GM12892 (cell line): ENCODE measurements at regions not wholly inside any gene's neighbourhood (a gene's known extent, or its start where the extent isn't known, plus 50 kb on each side); places are given as distances from the start of the nearest gene placed in this dataset.
"Not testable (repeated sequence)": the region's sequence is repeated elsewhere in the genome, so short reads cannot be mapped to it uniquely, and the experiment has no call there.

Experiments
- DNase-seq: peaks from one replicate; pipeline ENCODE4 v3.0.0; 2011; ENCODE audit not compliant: insufficient read length
- FAIRE-seq: peaks from 2 replicates; lab custom pipeline; 2011; peaks lifted over from hg19 to GRCh38; lab: Jason Lieb, UNC
- POLR2A ChIP-seq: IDR thresholded peaks from 2 replicates; pipeline ENCODE4 v1.6.1; 2011; ENCODE audit warnings: low read depth, low read length, control low read depth
- POLR2AphosphoS5 ChIP-seq: IDR thresholded peaks from 2 replicates; pipeline ENCODE4 v1.6.1; 2011; ENCODE audit warnings: low read depth, low read length, control low read depth
- TAF1 ChIP-seq: IDR thresholded peaks from 2 replicates; pipeline ENCODE4 v1.6.1; 2011; ENCODE audit warnings: low read depth, mild to moderate bottlenecking, control low read depth, low read length, borderline replicate concordance

DNA sequence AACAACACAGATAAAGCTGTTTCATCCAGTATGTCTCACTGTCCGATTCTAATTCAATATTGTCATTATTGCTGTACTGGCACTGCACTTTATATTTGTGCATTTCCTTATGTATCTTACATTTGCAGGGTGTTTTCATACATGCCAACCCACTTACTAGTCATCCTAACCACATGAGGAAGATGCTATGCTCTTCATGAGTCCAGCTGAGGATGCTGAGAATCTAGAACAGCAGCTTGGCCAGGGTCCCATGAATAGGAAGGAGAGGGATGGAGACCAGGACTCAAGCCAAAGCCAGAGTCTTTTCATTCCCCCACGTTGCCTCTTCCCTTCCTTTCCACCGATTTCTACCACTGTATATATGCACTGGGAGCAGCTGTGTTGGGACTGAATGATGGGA lies 292.8 kb upstream of the KLF4 start:
- FAIRE-seq (no peak), DNase-seq (no peak)
- TF ChIP-seq POLR2A (no peak), TAF1 (no peak), POLR2AphosphoS5 (no peak)

DNA sequence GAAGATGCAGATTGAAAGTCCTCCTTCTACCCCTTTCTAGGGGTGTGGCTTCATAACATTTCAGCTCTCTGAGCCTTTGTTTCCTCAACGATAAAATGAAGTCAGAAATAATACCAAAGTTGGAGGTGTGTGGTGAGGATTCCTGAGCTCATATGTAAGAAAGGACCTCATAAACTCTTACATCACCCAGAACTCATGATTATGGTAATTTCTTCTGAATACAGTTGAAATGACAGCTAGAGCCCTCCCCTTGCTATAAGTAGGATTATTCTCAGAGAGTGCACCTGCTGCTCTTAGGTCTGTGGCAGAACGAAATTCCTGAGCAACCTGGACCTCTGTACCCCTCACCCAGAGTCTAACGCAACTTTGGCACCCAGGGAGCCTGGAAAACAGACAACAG lies 291.4 kb upstream of the KLF4 start:
- TF ChIP-seq TAF1 (no peak), POLR2AphosphoS5 (no peak), POLR2A (no peak)
- no peak for FAIRE-seq
- DNase-seq = no peak

DNA sequence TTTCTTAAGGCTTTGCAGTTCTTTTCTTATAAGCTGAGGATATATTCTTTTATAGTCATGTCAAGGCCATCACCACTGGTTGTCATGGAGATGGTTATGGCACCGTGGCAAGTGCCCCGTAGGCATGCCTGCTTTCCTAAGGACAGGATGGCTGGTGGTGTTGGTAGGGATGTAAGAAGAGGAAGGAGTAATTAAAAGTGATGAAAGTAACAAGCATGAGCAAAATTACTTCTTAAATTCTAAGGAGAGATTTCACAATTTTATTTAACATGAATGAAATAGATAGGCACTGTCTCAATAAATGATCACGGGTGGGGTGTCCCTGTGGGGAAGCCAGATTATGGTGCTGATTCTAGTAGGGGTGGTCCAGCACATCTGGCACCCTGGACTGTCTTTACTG lies 290.2 kb upstream of the KLF4 start:
- FAIRE-seq = no peak
- no peak for DNase-seq
- TF ChIP-seq TAF1 (no peak), POLR2AphosphoS5 (no peak)

DNA sequence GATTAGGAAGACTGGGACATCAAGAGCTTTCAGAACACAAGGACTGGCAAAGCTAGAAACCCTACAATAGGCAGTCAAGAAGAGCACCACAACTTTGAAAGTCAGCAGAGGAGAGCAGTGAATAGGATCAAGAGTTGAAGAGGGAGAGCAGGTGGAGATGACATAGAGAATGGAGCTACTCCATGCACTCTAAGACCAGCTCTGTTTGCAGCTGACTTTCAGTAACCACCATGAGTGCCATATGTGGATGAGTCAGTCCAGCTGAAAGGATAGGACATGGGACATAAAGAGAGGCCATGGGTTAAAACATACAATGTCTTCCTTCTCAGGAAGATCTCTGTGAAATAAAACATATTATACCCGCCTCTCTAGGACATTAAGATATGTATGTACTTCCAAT lies 289.1 kb upstream of the KLF4 start:
- FAIRE-seq (no peak), DNase-seq (no peak)
- TF ChIP-seq TAF1 = no peak
- no peak for TF ChIP-seq POLR2AphosphoS5
- no peak for TF ChIP-seq POLR2A

DNA sequence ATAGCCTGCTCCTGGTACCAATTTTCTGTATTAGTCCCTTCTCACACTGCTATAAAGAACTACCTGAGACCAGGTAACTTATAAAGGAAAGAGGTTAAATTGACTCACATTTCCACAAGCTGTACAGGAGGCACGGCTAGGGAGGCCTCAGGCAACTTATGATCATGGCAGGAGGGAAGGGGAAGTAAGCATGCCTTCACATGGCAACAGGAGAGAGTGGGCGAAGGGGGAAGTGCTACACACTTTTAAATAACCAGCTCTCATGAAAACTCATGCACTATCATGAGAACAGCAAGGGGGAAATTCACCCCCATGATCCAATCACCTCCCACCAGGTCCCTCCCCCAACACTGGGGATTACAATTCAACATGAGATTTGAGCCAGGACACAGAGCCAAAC lies 284.5 kb upstream of the KLF4 start:
- not testable (repeated sequence) for DNase-seq, FAIRE-seq

DNA sequence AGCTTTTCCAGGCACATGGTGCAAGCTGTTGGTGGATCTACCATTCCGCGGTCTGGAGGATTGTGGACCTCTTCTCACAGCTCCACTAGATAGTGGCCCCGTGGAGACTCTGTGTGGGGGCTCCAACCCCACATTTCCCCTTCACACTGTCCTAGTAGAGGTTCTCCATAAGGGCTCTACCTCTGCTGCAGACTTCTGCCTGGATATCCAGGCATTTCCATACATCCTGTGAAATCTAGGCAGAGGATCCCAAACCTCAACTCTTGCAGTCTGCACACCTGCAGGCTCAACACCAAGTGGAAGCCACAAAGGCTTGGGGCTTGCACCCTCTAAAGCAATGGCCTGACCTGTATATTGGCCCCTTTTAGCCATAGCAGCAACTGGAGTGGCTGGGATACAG lies 283.4 kb upstream of the KLF4 start:
- no peak for DNase-seq
- FAIRE-seq = no peak
- TF ChIP-seq TAF1 (no peak), POLR2A (no peak), POLR2AphosphoS5 (no peak)

DNA sequence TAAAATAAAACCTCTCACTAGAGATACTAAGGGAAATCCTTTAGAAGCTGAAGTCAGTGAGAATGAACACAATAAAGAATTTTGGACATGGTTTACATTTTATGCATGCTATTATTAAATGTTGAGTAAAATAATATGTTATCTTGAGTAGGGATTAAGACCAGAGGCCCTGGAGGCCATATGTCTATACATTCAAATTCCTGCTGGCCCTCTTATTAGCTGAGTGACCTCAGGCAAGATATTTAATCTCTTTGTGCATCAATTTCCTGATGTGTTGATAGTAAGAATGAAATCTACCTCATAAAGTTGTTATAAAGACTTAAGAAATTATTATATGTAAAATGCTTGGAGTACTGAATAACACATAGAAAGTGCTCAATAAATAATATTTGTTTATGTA lies 281.1 kb upstream of the KLF4 start:
- TF ChIP-seq POLR2AphosphoS5 = no peak
- TF ChIP-seq TAF1 = no peak
- no peak for TF ChIP-seq POLR2A
- FAIRE-seq (no peak), DNase-seq (no peak)

DNA sequence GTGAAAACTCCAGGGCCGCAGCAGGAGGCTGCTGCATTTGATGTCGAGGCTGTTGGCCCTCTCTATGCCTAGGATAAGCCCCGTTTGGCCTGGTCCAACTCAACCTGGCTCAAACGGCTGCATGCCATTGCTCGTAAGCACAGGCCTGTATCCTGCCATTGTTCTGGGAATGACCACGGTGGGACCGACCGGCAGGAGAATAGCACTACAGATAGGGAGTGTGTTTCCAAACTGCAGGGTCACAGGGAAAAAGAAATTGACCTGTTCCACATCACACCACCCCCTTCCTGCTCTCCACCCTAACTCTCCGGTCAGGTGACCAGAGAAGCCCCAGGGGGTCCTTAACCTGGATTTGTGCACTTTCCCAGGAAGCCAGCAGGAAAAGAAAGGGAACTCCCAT lies 278.7 kb upstream of the KLF4 start:
- FAIRE-seq (no peak), DNase-seq (no peak)
- TF ChIP-seq TAF1 = no peak

DNA sequence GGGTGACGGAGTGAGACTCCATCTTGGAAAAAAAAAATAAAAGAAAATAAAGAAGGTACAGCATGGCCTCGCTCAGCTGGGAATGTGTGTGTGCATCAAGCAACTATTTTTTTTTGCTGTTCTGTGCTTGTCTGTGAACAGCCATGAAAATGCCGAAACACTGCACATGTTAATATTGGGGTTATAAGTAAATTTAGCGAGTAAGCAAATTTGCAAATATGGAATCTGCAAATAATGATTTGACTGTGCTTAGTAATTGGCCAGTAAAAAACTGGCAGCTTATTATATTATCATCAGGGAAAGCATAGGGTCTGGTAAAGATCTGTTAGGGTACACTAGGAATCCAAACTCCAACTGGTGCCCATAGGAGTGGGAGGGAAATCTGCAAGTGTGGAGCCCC lies 278.1 kb upstream of the KLF4 start:
- DNase-seq (no peak), FAIRE-seq (no peak)
- TF ChIP-seq POLR2AphosphoS5 (no peak), TAF1 (no peak), POLR2A (no peak)

DNA sequence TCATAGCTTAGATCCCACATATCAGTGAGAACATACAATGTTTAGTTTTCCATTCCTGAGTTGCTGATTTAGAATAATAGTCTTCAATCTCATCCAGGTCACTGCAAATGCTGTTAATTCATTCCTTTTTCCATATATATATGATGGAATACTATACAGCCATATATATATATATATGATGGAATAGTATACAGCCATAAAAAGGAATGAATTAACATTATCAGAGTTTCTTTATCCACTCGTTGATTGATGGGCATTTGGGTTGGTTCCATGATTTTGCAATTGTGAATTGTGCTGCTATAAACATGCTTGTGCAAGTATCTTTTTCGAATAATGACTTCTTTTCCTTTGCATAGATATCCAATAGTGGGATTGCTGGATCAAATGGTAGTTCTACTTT lies 273.9 kb upstream of the KLF4 start:
- DNase-seq, FAIRE-seq: not testable (repeated sequence)

DNA sequence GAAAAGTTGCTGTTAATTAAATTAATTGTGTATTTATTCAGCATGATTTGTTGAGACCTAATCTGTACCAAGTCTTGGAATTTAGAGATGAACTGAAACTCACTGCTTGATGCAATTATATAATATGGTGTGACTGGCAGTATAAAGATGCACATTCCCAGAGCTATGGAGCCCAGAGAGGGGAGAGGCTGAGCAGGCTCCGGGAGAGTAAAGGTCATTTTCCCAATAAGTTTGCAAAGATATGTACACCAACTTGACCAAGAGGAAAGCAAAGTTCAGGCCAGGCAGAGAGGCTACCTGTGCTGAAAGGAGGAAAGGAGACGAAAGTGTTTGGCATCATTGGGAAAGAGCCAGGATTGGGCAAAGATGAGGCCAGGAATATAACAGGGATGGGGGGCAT lies 271.7 kb upstream of the KLF4 start:
- FAIRE-seq = no peak

DNA sequence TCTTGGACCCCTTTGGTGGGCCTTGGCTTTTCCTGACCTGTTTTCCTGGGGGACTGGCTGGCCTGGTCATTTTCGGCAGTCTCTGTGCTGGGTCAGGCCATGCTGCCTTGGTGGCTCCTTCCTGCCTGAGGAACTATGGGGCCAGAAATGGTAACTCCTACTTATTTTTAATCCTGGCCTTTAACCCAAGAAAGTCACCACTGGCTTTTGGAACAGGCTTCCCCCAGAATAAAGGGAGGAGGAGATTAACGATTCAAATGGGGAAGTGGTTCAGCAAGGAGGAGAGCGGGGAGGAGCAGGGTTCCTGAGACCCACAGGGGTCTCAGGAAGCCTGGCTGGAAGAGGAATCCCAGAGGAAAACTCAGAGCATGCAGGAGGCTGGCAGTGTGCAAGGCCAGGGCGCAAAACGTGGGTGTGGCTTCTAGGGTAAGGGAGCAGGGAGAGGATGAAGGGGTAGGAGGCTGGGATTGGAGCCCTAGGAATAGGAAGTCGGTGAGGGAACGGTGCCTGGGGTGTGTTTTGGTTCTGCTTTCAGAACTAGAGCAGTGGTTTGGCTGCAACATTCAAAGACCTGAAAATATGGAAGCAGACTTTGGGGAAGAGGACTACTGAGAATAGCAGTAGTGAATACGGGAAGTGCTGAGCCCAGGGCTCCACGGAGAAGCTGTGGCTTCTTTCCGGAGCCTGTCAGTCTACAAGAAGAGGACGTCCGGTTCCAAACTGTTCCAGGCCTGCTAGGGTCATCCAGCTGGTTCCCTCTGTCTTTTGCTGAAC lies 271.1 kb upstream of the KLF4 start:
- FAIRE-seq = no peak
- DNase-seq = no peak
- TF ChIP-seq POLR2A (no peak), TAF1 (no peak), POLR2AphosphoS5 (no peak)

More for the DNA sequence above, 271.7 kb upstream of the KLF4 start:
- TF ChIP-seq POLR2AphosphoS5 (no peak), POLR2A (no peak), TAF1 (no peak)
- DNase-seq = no peak

DNA sequence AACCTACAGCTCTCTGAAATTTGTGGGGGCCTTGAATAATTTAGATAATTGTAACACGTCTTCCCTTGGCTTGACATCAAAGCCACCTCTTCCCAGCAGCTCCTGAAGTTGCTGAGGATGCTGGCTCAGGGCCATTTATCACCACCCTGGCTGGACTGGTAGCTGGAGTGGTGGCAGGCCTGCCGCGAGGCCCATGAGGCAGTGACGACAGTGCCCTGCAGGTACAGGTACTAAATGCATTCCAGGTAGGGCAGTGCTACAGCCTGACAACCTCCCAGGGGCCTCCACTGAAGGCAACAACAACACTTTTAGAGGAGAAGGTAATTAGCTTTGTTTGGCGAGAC lies 270.2 kb upstream of the KLF4 start:
- FAIRE-seq (no peak), DNase-seq (no peak)
- TF ChIP-seq TAF1 (no peak), POLR2A (no peak), POLR2AphosphoS5 (no peak)

DNA sequence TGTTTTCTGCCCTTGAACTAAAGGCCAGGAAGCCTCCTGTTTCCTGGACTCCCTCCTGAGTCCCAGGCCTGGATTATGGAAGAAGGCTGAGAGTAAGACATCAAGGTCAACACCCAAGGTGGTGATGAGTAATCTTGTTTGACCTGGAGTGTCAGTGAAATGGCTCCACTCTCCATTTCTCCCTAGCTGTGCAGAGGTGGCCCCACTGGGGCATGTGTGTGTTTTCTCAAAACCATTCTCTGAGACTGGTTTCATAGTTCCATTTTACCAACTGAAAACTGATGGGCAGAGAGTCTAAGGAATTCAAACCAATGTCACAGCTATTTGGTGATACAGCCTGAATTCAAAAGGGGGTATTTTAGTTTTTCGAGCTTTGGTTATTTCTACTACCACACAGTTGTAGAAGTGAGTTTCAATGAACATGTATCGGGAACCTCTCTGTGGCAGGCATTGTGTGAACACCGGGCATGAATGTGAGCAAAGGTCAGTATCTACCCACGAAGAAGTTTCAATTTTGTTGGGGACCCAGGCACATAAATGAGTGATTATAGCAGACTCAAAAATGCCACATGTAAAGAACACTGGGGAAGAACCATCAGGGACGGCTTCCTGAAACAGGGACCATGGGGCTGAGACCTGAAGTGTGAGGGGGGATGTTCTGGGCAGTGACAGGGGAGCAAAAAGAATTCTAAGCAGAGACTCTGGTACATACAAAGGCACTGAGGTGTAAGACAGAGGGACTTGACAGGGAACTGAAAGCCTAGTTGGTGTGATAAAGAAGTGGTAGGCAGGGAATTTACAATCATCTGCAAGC lies 269.6 kb upstream of the KLF4 start:
- TF ChIP-seq TAF1 (no peak), POLR2A (no peak), POLR2AphosphoS5 (no peak)
- DNase-seq (no peak), FAIRE-seq (no peak)
